ENCODE measurements at regions not wholly inside any gene's neighbourhood (a gene's known extent, or its start where the extent isn't known, plus 50 kb on each side); places are given as distances from the start of the nearest gene placed in this dataset.
"Not testable (repeated sequence)": the region's sequence is repeated elsewhere in the genome, so short reads cannot be mapped to it uniquely, and the experiment has no call there.

- H3K27me3 ChIP-seq (ENCODE audit: insufficient read depth, low read length, poor library complexity): no peaks in the 10 kb centered on the region
- ATAC-seq (ENCODE audit: insufficient read depth, low read depth) (no peak), DNase-seq (no peak)
- no peaks in the 10 kb centered on the region for H3K36me3 ChIP-seq (ENCODE audit: insufficient read depth, low read length)
- H3K4me1 ChIP-seq (ENCODE audit: insufficient read depth, low read length): no peaks in the 10 kb centered on the region
- H3K9ac ChIP-seq (ENCODE audit: low read depth, low read length): no peak overlapping the region
- no peaks in the 10 kb centered on the region for H3K9me3 ChIP-seq (ENCODE audit: insufficient read depth, low read length, severe bottlenecking)
- H3K79me2 ChIP-seq (ENCODE audit: insufficient read depth, low read length): no peaks in the 10 kb centered on the region
- H2AFZ ChIP-seq (ENCODE audit: low read depth, low read length): no peak overlapping the region
- H3K27ac ChIP-seq (ENCODE audit: low read length): no peak overlapping the region
- TF ChIP-seq, protein P1, sequence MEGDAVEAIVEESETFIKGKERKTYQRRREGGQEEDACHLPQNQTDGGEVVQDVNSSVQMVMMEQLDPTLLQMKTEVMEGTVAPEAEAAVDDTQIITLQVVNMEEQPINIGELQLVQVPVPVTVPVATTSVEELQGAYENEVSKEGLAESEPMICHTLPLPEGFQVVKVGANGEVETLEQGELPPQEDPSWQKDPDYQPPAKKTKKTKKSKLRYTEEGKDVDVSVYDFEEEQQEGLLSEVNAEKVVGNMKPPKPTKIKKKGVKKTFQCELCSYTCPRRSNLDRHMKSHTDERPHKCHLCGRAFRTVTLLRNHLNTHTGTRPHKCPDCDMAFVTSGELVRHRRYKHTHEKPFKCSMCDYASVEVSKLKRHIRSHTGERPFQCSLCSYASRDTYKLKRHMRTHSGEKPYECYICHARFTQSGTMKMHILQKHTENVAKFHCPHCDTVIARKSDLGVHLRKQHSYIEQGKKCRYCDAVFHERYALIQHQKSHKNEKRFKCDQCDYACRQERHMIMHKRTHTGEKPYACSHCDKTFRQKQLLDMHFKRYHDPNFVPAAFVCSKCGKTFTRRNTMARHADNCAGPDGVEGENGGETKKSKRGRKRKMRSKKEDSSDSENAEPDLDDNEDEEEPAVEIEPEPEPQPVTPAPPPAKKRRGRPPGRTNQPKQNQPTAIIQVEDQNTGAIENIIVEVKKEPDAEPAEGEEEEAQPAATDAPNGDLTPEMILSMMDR (IDR thresholded peaks at IDR 0.05; ENCODE audit: borderline replicate concordance, extremely low read depth, low read length, poor library complexity, severe bottlenecking): no peak
- TF ChIP-seq EZH2 (IDR thresholded peaks at IDR 0.05; ENCODE audit: borderline replicate concordance, low read depth, low read length, severe bottlenecking): no peak
- H4K20me1 ChIP-seq (ENCODE audit: insufficient read depth, low read length): no peaks in the 10 kb centered on the region
- H3K4me3 ChIP-seq (ENCODE audit: low read depth in 1 of 2, low read length in 2 of 2): no peak overlapping the region
- no peak overlapping the region for H3K4me2 ChIP-seq (ENCODE audit: insufficient read depth, low read length)
Observed at GRCh38 chr14:87254331-87254874, 738.6 kb downstream of the GALC start.

- H3K9me3 ChIP-seq (ENCODE audit: insufficient read depth, low read length, severe bottlenecking); H3K36me3 ChIP-seq (ENCODE audit: insufficient read depth, low read length); H3K9ac ChIP-seq (ENCODE audit: low read depth, low read length): not testable (repeated sequence)
Observed at GRCh38 chr14:87253791-87254190, 739.2 kb downstream of the GALC start.

DNA sequence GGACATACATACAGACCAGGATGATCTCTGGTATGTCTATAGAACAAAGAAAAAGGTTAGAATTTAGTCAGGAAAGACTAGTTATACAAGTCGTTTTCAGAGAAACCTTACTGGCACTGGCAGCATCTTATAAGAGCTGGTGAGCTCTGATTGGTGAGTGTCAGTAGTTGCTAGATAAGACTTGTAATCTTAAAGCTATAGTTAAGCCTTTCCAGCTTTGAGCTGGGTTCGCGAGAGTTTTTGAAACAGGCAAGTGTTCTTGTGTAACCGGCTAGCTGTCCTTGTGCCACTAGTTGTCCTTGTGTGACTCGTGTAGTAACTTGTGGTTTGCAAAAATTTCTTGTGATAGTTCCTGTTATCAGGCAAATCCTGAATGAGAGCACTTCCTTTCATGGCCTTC is 740.9 kb downstream of the GALC start:
- Histone ChIP-seq H3K4me2 (ENCODE audit: insufficient read depth, low read length) (no peak overlapping the region), H3K4me3 (ENCODE audit: low read depth in 1 of 2, low read length in 2 of 2) (no peak overlapping the region), H3K9me3 (ENCODE audit: insufficient read depth, low read length, severe bottlenecking) (no peaks in the 10 kb centered on the region), H3K27ac (ENCODE audit: low read length) (no peak overlapping the region), H3K79me2 (ENCODE audit: insufficient read depth, low read length) (no peaks in the 10 kb centered on the region), H4K20me1 (ENCODE audit: insufficient read depth, low read length) (no peaks in the 10 kb centered on the region), H2AFZ (ENCODE audit: low read depth, low read length) (no peak overlapping the region), H3K9ac (ENCODE audit: low read depth, low read length) (no peak overlapping the region), H3K36me3 (ENCODE audit: insufficient read depth, low read length) (no peaks in the 10 kb centered on the region), H3K4me1 (ENCODE audit: insufficient read depth, low read length) (no peaks in the 10 kb centered on the region), H3K27me3 (ENCODE audit: insufficient read depth, low read length, poor library complexity) (no peaks in the 10 kb centered on the region)
- no peak for DNase-seq
- no peak for ATAC-seq (ENCODE audit: insufficient read depth, low read depth)
- TF ChIP-seq, protein P1 (IDR thresholded peaks at IDR 0.05; ENCODE audit: borderline replicate concordance, extremely low read depth, low read length, poor library complexity, severe bottlenecking): no peak
- TF ChIP-seq EZH2 (IDR thresholded peaks at IDR 0.05; ENCODE audit: borderline replicate concordance, low read depth, low read length, severe bottlenecking): no peak

More at GRCh38 chr14:87253791-87254190, 739.2 kb downstream of the GALC start:
- H3K27me3 ChIP-seq (ENCODE audit: insufficient read depth, low read length, poor library complexity); ATAC-seq (ENCODE audit: insufficient read depth, low read depth); DNase-seq; H3K4me1 ChIP-seq (ENCODE audit: insufficient read depth, low read length); H3K27ac ChIP-seq (ENCODE audit: low read length); H4K20me1 ChIP-seq (ENCODE audit: insufficient read depth, low read length); H3K79me2 ChIP-seq (ENCODE audit: insufficient read depth, low read length); H3K4me3 ChIP-seq (ENCODE audit: low read depth in 1 of 2, low read length in 2 of 2); H3K4me2 ChIP-seq (ENCODE audit: insufficient read depth, low read length); H2AFZ ChIP-seq (ENCODE audit: low read depth, low read length): not testable (repeated sequence)

DNA sequence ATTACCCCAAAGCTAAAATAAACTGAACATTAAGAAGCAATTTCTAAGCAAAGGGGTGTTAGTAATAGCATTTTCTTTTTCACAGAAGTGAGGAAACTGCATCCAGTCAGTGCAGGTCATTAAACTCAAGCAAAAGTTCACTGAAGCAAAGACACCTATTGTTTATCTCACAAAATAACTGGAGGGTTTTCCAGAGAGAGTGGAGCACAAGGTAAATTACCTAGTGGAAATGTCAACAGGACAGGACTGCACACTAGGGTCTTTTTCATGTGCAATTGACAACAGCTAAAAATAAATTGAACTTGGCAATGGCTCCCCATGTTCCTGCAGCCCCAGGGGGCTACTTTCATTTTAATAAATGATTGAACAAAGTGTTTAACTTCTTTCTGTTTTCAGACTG is 742.0 kb downstream of the GALC start:
- Histone ChIP-seq H2AFZ (ENCODE audit: low read depth, low read length) (no peak overlapping the region), H3K4me1 (ENCODE audit: insufficient read depth, low read length) (no peaks in the 10 kb centered on the region), H3K4me3 (ENCODE audit: low read depth in 1 of 2, low read length in 2 of 2) (no peak overlapping the region), H3K9me3 (ENCODE audit: insufficient read depth, low read length, severe bottlenecking) (no peaks in the 10 kb centered on the region), H3K27me3 (ENCODE audit: insufficient read depth, low read length, poor library complexity) (no peaks in the 10 kb centered on the region), H3K4me2 (ENCODE audit: insufficient read depth, low read length) (no peak overlapping the region), H4K20me1 (ENCODE audit: insufficient read depth, low read length) (no peaks in the 10 kb centered on the region), H3K79me2 (ENCODE audit: insufficient read depth, low read length) (no peaks in the 10 kb centered on the region), H3K36me3 (ENCODE audit: insufficient read depth, low read length) (no peaks in the 10 kb centered on the region), H3K9ac (ENCODE audit: low read depth, low read length) (no peak overlapping the region), H3K27ac (ENCODE audit: low read length) (no peak overlapping the region)
- no peak for ATAC-seq (ENCODE audit: insufficient read depth, low read depth)
- TF ChIP-seq, protein P1 (IDR thresholded peaks at IDR 0.05; ENCODE audit: borderline replicate concordance, extremely low read depth, low read length, poor library complexity, severe bottlenecking): no peak
- TF ChIP-seq EZH2 (IDR thresholded peaks at IDR 0.05; ENCODE audit: borderline replicate concordance, low read depth, low read length, severe bottlenecking): no peak
- DNase-seq: no peak
